Lung (tissue), 11 donors: ENCODE measurements at regions not wholly inside any gene's neighbourhood (a gene's known extent, or its start where the extent isn't known, plus 50 kb on each side); places are given as distances from the start of the nearest gene placed in this dataset.

Experiments used
- ATAC-seq: fragments of 200-7000 bp; cut with Tn5 transposase; one replicate; pipeline ENCODE4 v1.9.1; 2020; ENCODE audit warnings: moderate number of reproducible peaks; ENCODE audit not compliant: insufficient read depth, low FRiP score
- DNase-seq, 3 donors: peaks; one replicate each; pipeline ENCODE4 v3.0.0-alpha.2; 2013 to 2017
- H3K27ac ChIP-seq, 2 donors: one replicate each; pipeline ENCODE4 v1.5.1; 2013; ENCODE audit warnings: mild to moderate bottlenecking in 2 of 2, moderate library complexity in 2 of 2, control low read depth in 1 of 2, inconsistent platforms in 1 of 2, low read depth in 1 of 2, low read length in 1 of 2
- H3K27me3 ChIP-seq, 3 donors: one replicate each; pipeline ENCODE4 v1.5.1; 2013; ENCODE audit warnings: low read length in 2 of 3; ENCODE audit not compliant: control insufficient read depth in 3 of 3, insufficient read depth in 3 of 3
- H3K36me3 ChIP-seq, 4 donors: one replicate each; pipeline ENCODE4 v1.5.1; 2013; ENCODE audit warnings: low read length in 4 of 4, mild to moderate bottlenecking in 1 of 4, moderate library complexity in 1 of 4; ENCODE audit not compliant: control insufficient read depth in 4 of 4, insufficient read depth in 4 of 4
- H3K4me1 ChIP-seq, 5 donors: one replicate each; pipeline ENCODE4 v1.5.1; 2013; ENCODE audit warnings: low read length in 5 of 5, mild to moderate bottlenecking in 2 of 5, moderate library complexity in 1 of 5; ENCODE audit not compliant: control insufficient read depth in 5 of 5, insufficient read depth in 5 of 5
- H3K4me3 ChIP-seq: one replicate; pipeline ENCODE4 v1.5.1; 2013; ENCODE audit warnings: mild to moderate bottlenecking, control low read depth, moderate library complexity
- H3K9ac ChIP-seq, 2 donors: one replicate each; pipeline ENCODE4 v1.5.1; 2013; ENCODE audit warnings: low read length in 2 of 2, control low read depth in 1 of 2; ENCODE audit not compliant: insufficient read depth in 1 of 2
- H3K9me3 ChIP-seq, 4 donors: one replicate each; pipeline ENCODE4 v1.5.1; 2013; ENCODE audit warnings: low read length in 3 of 4, mild to moderate bottlenecking in 1 of 4, moderate library complexity in 1 of 4; ENCODE audit not compliant: control insufficient read depth in 4 of 4, insufficient read depth in 3 of 4
- WGBS, 2 donors: extraction: QIAGEN DNeasy Blood & Tissue Kit; methylation state at CpG; one replicate each; pipeline ENCODE4 v1.1.7; 2013; 5-methylcytosine and 5-hydroxymethylcytosine counted together
- TF ChIP-seq, protein P1 (sequence below): IDR thresholded peaks from 2 replicates; pipeline ENCODE4 v1.5.1; 2012; ENCODE audit warnings: mild to moderate bottlenecking; ENCODE audit errors: control extremely low read depth, extremely low read depth
- donor health status: control.
- donor health status: control.
- donor health status: Bipolar disorder and iron deficiency.
- donor health status: healthy.
- donor health status: DM: yes; HTN: yes; CAD: no.

- Histone ChIP-seq H3K27ac (no peak overlapping the region), H3K9ac (no peak overlapping the region), H3K36me3 (no peaks in the 10 kb centered on the region), H3K4me3 (no peak overlapping the region), H3K27me3 (peaks cover 0 to 2% (median 0%) of the 10 kb centered on the region in 3 donors), H3K4me1 (no peaks in the 10 kb centered on the region), H3K9me3 (peaks cover 0 to 11% (median 4%) of the 10 kb centered on the region in 4 donors)
- 87 to 96% methylated on average over 4 of the region's 4 CpGs for WGBS, 2 donors
- TF ChIP-seq, protein P1, sequence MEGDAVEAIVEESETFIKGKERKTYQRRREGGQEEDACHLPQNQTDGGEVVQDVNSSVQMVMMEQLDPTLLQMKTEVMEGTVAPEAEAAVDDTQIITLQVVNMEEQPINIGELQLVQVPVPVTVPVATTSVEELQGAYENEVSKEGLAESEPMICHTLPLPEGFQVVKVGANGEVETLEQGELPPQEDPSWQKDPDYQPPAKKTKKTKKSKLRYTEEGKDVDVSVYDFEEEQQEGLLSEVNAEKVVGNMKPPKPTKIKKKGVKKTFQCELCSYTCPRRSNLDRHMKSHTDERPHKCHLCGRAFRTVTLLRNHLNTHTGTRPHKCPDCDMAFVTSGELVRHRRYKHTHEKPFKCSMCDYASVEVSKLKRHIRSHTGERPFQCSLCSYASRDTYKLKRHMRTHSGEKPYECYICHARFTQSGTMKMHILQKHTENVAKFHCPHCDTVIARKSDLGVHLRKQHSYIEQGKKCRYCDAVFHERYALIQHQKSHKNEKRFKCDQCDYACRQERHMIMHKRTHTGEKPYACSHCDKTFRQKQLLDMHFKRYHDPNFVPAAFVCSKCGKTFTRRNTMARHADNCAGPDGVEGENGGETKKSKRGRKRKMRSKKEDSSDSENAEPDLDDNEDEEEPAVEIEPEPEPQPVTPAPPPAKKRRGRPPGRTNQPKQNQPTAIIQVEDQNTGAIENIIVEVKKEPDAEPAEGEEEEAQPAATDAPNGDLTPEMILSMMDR: no peak
- ATAC-seq: no peak
- no peak for DNase-seq
These were observed 391.4 kb downstream of the COL12A1 start for GRCh38 chr6:74814440-74814839.

DNA sequence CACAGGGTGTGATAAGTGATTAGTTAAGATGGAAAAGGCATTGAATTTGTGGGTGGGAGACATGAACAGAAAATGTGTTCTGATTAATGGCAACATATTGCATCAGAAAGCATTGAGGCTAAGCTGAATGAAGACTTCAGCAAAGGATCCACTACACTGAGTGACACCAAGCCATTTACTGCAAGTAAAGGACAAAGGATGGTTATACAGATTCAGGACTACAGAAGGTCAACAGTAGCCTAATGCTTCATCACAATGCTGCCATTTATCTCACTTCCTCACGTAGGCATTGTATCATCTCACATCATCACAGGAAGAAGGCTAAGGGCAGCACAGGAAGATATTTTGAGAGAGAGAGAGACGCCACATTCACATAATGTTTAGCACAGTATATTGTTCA is 398.2 kb downstream of the COL12A1 start:
- DNase-seq: no peak
- Histone ChIP-seq H3K27me3 (peaks cover 0 to 2% (median 0%) of the 10 kb centered on the region in 3 donors), H3K4me3 (no peak overlapping the region), H3K4me1 (no peaks in the 10 kb centered on the region), H3K36me3 (no peaks in the 10 kb centered on the region), H3K27ac (no peak overlapping the region), H3K9me3 (no peaks in the 10 kb centered on the region), H3K9ac (no peak overlapping the region)
- TF ChIP-seq, protein P1: no peak
- WGBS, 2 donors: 68 to 84% methylated on average over 2 of the region's 2 CpGs
- ATAC-seq: no peak

DNA sequence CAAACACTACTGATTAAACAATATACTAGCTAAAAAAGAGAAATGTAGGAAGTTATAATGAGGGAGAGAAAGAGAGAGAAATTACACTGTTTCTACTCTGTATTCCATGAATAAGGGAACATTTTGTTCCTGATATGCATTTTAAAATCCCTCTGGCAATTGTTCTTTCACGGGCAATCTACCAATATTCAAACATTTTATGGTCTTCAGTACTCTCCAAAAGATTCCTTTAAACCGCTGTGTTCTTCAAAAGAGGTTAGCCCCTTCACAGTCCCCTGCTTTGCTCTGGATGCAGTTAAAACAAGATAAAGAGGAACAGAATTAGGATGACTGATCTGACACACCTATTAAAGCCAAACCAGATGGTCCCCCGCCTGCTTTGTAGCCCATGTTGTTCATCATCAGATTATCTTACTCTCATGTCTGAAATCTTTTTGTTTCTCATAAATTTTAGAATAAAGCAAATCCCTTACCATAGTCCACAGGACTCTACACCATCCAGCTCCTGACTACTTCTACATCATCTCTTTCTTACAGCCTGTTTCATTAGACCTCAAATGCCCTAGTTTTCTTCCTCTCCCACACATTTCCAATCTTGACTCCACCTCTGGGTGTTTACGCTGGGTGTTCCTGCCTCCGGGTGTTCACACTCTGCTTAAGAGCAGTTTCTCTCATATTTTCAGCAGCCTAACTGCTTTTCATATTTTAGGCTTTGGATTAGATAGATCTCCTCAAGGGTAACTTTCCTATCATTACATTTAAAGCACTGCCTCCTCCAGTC is 399.7 kb downstream of the COL12A1 start:
- H3K36me3 ChIP-seq: no peaks in the 10 kb centered on the region
- TF ChIP-seq, protein P1: no peak
- no peak overlapping the region for H3K9ac ChIP-seq
- no peaks in the 10 kb centered on the region for H3K4me1 ChIP-seq
- no peak overlapping the region for H3K27ac ChIP-seq
- H3K4me3 ChIP-seq: no peak overlapping the region
- WGBS, 2 donors: 69 to 80% methylated on average over 5 of the region's 5 CpGs
- ATAC-seq (no peak), DNase-seq (no peak)
- peaks cover 0 to 2% (median 0%) of the 10 kb centered on the region in 3 donors for H3K27me3 ChIP-seq
- H3K9me3 ChIP-seq: peaks cover 0 to under 1% (median 0%) of the 10 kb centered on the region in 4 donors
